IMR-90 (cell line): ENCODE measurements at regions not wholly inside any gene's neighbourhood (a gene's known extent, or its start where the extent isn't known, plus 50 kb on each side); places are given as distances from the start of the nearest gene placed in this dataset.

Experiments
- ATAC-seq: fragments of 200-7000 bp; cut with Tn5 transposase; 2 replicates; pipeline ENCODE4 v1.9.1; 2020; ENCODE audit warnings: low read depth, mild to moderate bottlenecking, moderate library complexity
- BruUV-seq: library from RNA; stranded (reverse); fragments of 400-500 nt; replicated peaks from 2 replicates; lab custom pipeline; 2021; lab: Mats Ljungman, UMichigan
- CTCF ChIA-PET: fragments of 300-600 bp; formaldehyde crosslinking; extraction: SDS; loops from one replicate; lab custom pipeline; 2021; ENCODE audit warnings: antibody characterized with exemption; lab: Yijun Ruan, JAX
- POLR2A ChIA-PET: fragments of 300-600 bp; sonication (Branson Sonifier 250); formaldehyde crosslinking; loops from one replicate; lab custom pipeline; 2022; ENCODE audit warnings: antibody characterized with exemption; ENCODE audit not compliant: unreplicated experiment; lab: Charles Lee
- DNase-seq: peaks from one replicate; pipeline ENCODE4 v3.0.0; 2013
- H2AFZ ChIP-seq: replicated peaks from 2 replicates; pipeline ENCODE3; 2013; ENCODE audit warnings: low read length, mild to moderate bottlenecking; ENCODE audit not compliant: poor library complexity
- H2AK5ac ChIP-seq: 2 replicates; pipeline ENCODE4 v1.6.1; 2013; ENCODE audit warnings: low read depth, low read length, inconsistent platforms
- H2AK9ac ChIP-seq: replicated peaks from 2 replicates; pipeline ENCODE3; 2013; ENCODE audit warnings: mild to moderate bottlenecking, low read depth, low read length, moderate library complexity; ENCODE audit not compliant: poor library complexity
- H2BK120ac ChIP-seq: 2 replicates; pipeline ENCODE4 v1.6.1; 2013; ENCODE audit warnings: low read depth, low read length, inconsistent platforms
- H2BK15ac ChIP-seq: 3 replicates; pipeline ENCODE4 v1.6.1; 2013; ENCODE audit warnings: low read depth, low read length, inconsistent platforms
- H2BK20ac ChIP-seq: 2 replicates; pipeline ENCODE4 v1.6.1; 2013; ENCODE audit warnings: low read depth, mild to moderate bottlenecking, inconsistent platforms, low read length, moderate library complexity
- H2BK5ac ChIP-seq: 2 replicates; pipeline ENCODE4 v1.6.1; 2013; ENCODE audit warnings: mild to moderate bottlenecking, low read depth, low read length, inconsistent platforms; ENCODE audit not compliant: poor library complexity, severe bottlenecking
- H3K14ac ChIP-seq: replicated peaks from 2 replicates; pipeline ENCODE4 v1.6.1; 2013; ENCODE audit warnings: low read depth, low read length, inconsistent platforms
- H3K18ac ChIP-seq: 2 replicates; pipeline ENCODE4 v1.6.1; 2013; ENCODE audit warnings: low read depth, low read length, control low read depth
- H3K23ac ChIP-seq: 2 replicates; pipeline ENCODE4 v1.6.1; 2013; ENCODE audit warnings: low read depth, low read length, inconsistent platforms
- H3K27ac ChIP-seq: 2 replicates; pipeline ENCODE4 v1.5.1; 2013; ENCODE audit warnings: mild to moderate bottlenecking, control low read depth, low read length; ENCODE audit not compliant: insufficient read depth
- H3K27me3 ChIP-seq: 2 replicates; pipeline ENCODE4 v1.6.1; 2013; ENCODE audit warnings: low read length; ENCODE audit not compliant: control insufficient read depth, insufficient read depth
- H3K36me3 ChIP-seq: 2 replicates; pipeline ENCODE4 v1.6.1; 2013; ENCODE audit warnings: low read length, mixed read lengths; ENCODE audit not compliant: control insufficient read depth, insufficient read depth
- H3K4ac ChIP-seq: 2 replicates; pipeline ENCODE4 v1.6.1; 2013; ENCODE audit warnings: low read depth, low read length, inconsistent platforms
- H3K4me1 ChIP-seq: 2 replicates; pipeline ENCODE4 v1.6.1; 2013; ENCODE audit warnings: low read length, mixed read lengths; ENCODE audit not compliant: control insufficient read depth, insufficient read depth
- H3K4me2 ChIP-seq: 2 replicates; pipeline ENCODE4 v1.6.1; 2013; ENCODE audit warnings: low read depth, mild to moderate bottlenecking, control low read depth, low read length, moderate library complexity
- H3K4me3 ChIP-seq: 2 replicates; pipeline ENCODE4 v1.5.1; 2013; ENCODE audit warnings: low read depth, mild to moderate bottlenecking, control low read depth, low read length, moderate library complexity; ENCODE audit not compliant: insufficient read depth
- H3K56ac ChIP-seq: 2 replicates; pipeline ENCODE4 v1.6.1; 2013; ENCODE audit warnings: low read length, inconsistent platforms; ENCODE audit not compliant: insufficient read depth; ENCODE audit errors: extremely low read depth
- H3K79me1 ChIP-seq, 2 experiments: 2 replicates each; pipeline ENCODE4 v1.6.1; 2013; ENCODE audit warnings: low read length in 2 of 2, inconsistent platforms in 1 of 2, low read depth in 1 of 2
- H3K9ac ChIP-seq: 2 replicates; pipeline ENCODE4 v1.6.1; 2013; ENCODE audit warnings: low read depth, low read length, control low read depth
- H3K9me1 ChIP-seq: 2 replicates; pipeline ENCODE4 v1.6.1; 2013; ENCODE audit warnings: low read length, inconsistent platforms; ENCODE audit not compliant: insufficient read depth
- H3K9me3 ChIP-seq: 2 replicates; pipeline ENCODE4 v1.6.1; 2013; ENCODE audit warnings: low read length; ENCODE audit not compliant: control insufficient read depth, insufficient read depth
- H4K20me1 ChIP-seq: 2 replicates; pipeline ENCODE4 v1.6.1; 2013; ENCODE audit warnings: low read length, inconsistent platforms; ENCODE audit not compliant: insufficient read depth
- H4K5ac ChIP-seq: 2 replicates; pipeline ENCODE4 v1.6.1; 2013; ENCODE audit warnings: mild to moderate bottlenecking, low read depth, low read length, control low read depth
- H4K8ac ChIP-seq, 2 experiments: 2 replicates each; pipeline ENCODE4 v1.6.1; 2013; ENCODE audit warnings: low read depth in 2 of 2, low read length in 2 of 2, control low read depth in 1 of 2, inconsistent platforms in 1 of 2
- H4K91ac ChIP-seq: 2 replicates; pipeline ENCODE4 v1.6.1; 2013; ENCODE audit warnings: low read depth, low read length, inconsistent platforms; ENCODE audit not compliant: insufficient read depth
- BHLHE40 ChIP-seq: fragments of 150-350 bp; IDR thresholded peaks from 2 replicates; pipeline ENCODE4 v1.6.1; 2016; ENCODE audit warnings: mild to moderate bottlenecking, low read depth, low read length
- CHD1 ChIP-seq: IDR thresholded peaks from 2 replicates; pipeline ENCODE4 v1.6.1; 2012; ENCODE audit warnings: low read depth, low read length, improper control_type of control experiment
- CTCF ChIP-seq: conservative IDR thresholded peaks from 2 replicates; pipeline ENCODE4 v1.5.1; 2012; ENCODE audit warnings: mild to moderate bottlenecking, low read depth, low read length, improper control_type of control experiment
- ELK1 ChIP-seq: fragments of 150-350 bp; IDR thresholded peaks from 2 replicates; pipeline ENCODE4 v1.6.1; 2016; ENCODE audit warnings: low read depth, mild to moderate bottlenecking, low read length, moderate library complexity, borderline replicate concordance
- MAFK ChIP-seq: IDR thresholded peaks from 2 replicates; pipeline ENCODE4 v1.6.1; 2012; ENCODE audit warnings: low read depth, low read length, improper control_type of control experiment
- MAZ ChIP-seq: IDR thresholded peaks from 2 replicates; pipeline ENCODE4 v1.6.1; 2012; ENCODE audit warnings: low read depth, mild to moderate bottlenecking, low read length, improper control_type of control experiment, moderate library complexity, borderline replicate concordance
- MXI1 ChIP-seq: IDR thresholded peaks from 2 replicates; pipeline ENCODE4 v1.6.1; 2012; ENCODE audit warnings: low read depth, mild to moderate bottlenecking, low read length, moderate library complexity, borderline replicate concordance
- NFE2L2 ChIP-seq: fragments of 150-350 bp; IDR thresholded peaks from 2 replicates; pipeline ENCODE4 v1.6.1; 2016; ENCODE audit warnings: low read depth, mild to moderate bottlenecking, low read length
- POLR2A ChIP-seq: IDR thresholded peaks from 2 replicates; pipeline ENCODE4 v1.6.1; 2012; ENCODE audit warnings: mild to moderate bottlenecking, low read depth, low read length
- RAD21 ChIP-seq: IDR thresholded peaks from 2 replicates; pipeline ENCODE4 v1.6.1; 2012; ENCODE audit warnings: low read length, improper control_type of control experiment
- SMC3 ChIP-seq: fragments of 150-350 bp; IDR thresholded peaks from 2 replicates; pipeline ENCODE4 v1.6.1; 2016; ENCODE audit warnings: low read depth, mild to moderate bottlenecking, antibody characterized with exemption, low read length, moderate library complexity
- USF2 ChIP-seq: fragments of 150-350 bp; IDR thresholded peaks from 2 replicates; pipeline ENCODE4 v1.6.1; 2017; ENCODE audit warnings: mild to moderate bottlenecking, antibody characterized with exemption, low read length, low read depth
- dilution Hi-C: fragments of 300-500 bp; cut with HindIII; formaldehyde crosslinking; loops from one replicate; pipeline ENCODE4 v1.14.3; 2018; ENCODE audit warnings: low sequenced_read_pairs; ENCODE audit not compliant: unreplicated experiment
- in situ Hi-C: fragments of 300-500 bp; cut with MboI; formaldehyde crosslinking; loops from 3 replicates; pipeline ENCODE4 v1.14.3; 2019; ENCODE audit warnings: low sequenced_read_pairs, inconsistent platforms, mixed read lengths
- intact Hi-C: fragments of 100-400 bp; cut with micrococcal nuclease; formaldehyde crosslinking; loops from 2 replicates; pipeline ENCODE4 v1.10.0; 2022

- Histone ChIP-seq H4K91ac (no peak overlapping the region), H2BK15ac (no peak overlapping the region), H3K36me3 (no peaks in the 10 kb centered on the region), H3K18ac (no peak overlapping the region), H2BK120ac (no peak overlapping the region), H2AK5ac (no peak overlapping the region), H2AFZ (no peak overlapping the region), H3K4ac (no peak overlapping the region), H2BK20ac (no peak overlapping the region), H3K9me3 (no peaks in the 10 kb centered on the region; the same call in 1 of the 2 replicates), H3K27me3 (no peaks in the 10 kb centered on the region), H3K4me1 (peaks cover 2% of the 10 kb centered on the region; the same call in 1 of the 2 replicates), H3K4me3 (no peak overlapping the region), H4K5ac (no peak overlapping the region), H3K14ac (no peak overlapping the region), H3K79me1 (no peaks in the 10 kb centered on the region), H4K20me1 (no peaks in the 10 kb centered on the region), H3K9me1 (no peaks in the 10 kb centered on the region), H3K27ac (no peak overlapping the region), H3K56ac (no peak overlapping the region), H4K8ac (0 out of 4 replicates have a peak overlapping the region, but pooled peaks of 1 of the 2 experiments have one; percentile 41), H2AK9ac (no peak overlapping the region), H3K23ac (no peak overlapping the region), H2BK5ac (no peak overlapping the region), H3K9ac (no peak overlapping the region), H3K4me2 (no peak overlapping the region)
- no peak for ATAC-seq
- in situ Hi-C loops, result no loop called here
- CTCF ChIA-PET, result no interaction called here
- dilution Hi-C loops, result no loop called here
- intact Hi-C loops, result no loop called here
- POLR2A ChIA-PET, result no interaction called here
- no peak for DNase-seq
- TF ChIP-seq MXI1 (no peak), POLR2A (no peak), ELK1 (no peak), USF2 (no peak), BHLHE40 (no peak), SMC3 (no peak), CTCF (no peak), NFE2L2 (no peak), MAFK (no peak), RAD21 (no peak), CHD1 (no peak), MAZ (no peak)
- BruUV-seq, result no TSS peak
These were observed 645.0 kb downstream of the MMUT start for GRCh38 chr6:48818052-48818412.
